Liver (tissue), 8 donors: ENCODE measurements at regions not wholly inside any gene's neighbourhood (a gene's known extent, or its start where the extent isn't known, plus 50 kb on each side); places are given as distances from the start of the nearest gene placed in this dataset.

Experiments used
- DNase-seq: peaks from one replicate; pipeline ENCODE4 v3.0.0-alpha.2; 2017; ENCODE audit warnings: low spot score
- H3K27ac ChIP-seq, 2 donors: one replicate each; pipeline ENCODE4 v1.7.0; 2013; ENCODE audit warnings: inconsistent platforms in 2 of 2, low read length in 2 of 2, control low read depth in 1 of 2, low read depth in 1 of 2, mild to moderate bottlenecking in 1 of 2
- H3K27me3 ChIP-seq, 4 donors: one replicate each; pipeline versions ENCODE4 v1.6.1 to v1.7.0; 2013; ENCODE audit warnings: low read length in 3 of 4, inconsistent platforms in 1 of 4, mild to moderate bottlenecking in 1 of 4, moderate library complexity in 1 of 4; ENCODE audit not compliant: control insufficient read depth in 4 of 4, insufficient read depth in 4 of 4
- H3K36me3 ChIP-seq, 4 donors: one replicate each; pipeline versions ENCODE4 v1.6.1 to v1.7.0; 2013; ENCODE audit warnings: low read length in 3 of 4, mild to moderate bottlenecking in 3 of 4, low read depth in 1 of 4, moderate library complexity in 1 of 4; ENCODE audit not compliant: control insufficient read depth in 4 of 4, insufficient read depth in 3 of 4
- H3K4me1 ChIP-seq, 4 donors: one replicate each; pipeline versions ENCODE4 v1.6.1 to v1.7.0; 2013; ENCODE audit warnings: low read length in 3 of 4, mild to moderate bottlenecking in 3 of 4, moderate library complexity in 1 of 4; ENCODE audit not compliant: control insufficient read depth in 4 of 4, insufficient read depth in 4 of 4
- H3K4me3 ChIP-seq, 3 donors: one replicate each; pipeline versions ENCODE4 v1.6.1 to v1.7.0; 2013; ENCODE audit warnings: low read length in 3 of 3, control low read depth in 1 of 3, low read depth in 1 of 3, mild to moderate bottlenecking in 1 of 3
- H3K9ac ChIP-seq, 2 donors: one replicate each; pipeline ENCODE4 v1.7.0; 2013; ENCODE audit warnings: low read length in 2 of 2, mild to moderate bottlenecking in 2 of 2, moderate library complexity in 2 of 2, control low read depth in 1 of 2, low read depth in 1 of 2
- H3K9me3 ChIP-seq, 4 donors: one replicate each; pipeline versions ENCODE4 v1.6.1 to v1.7.0; 2013; ENCODE audit warnings: low read length in 3 of 4; ENCODE audit not compliant: control insufficient read depth in 4 of 4
- EGR1 ChIP-seq, 2 donors: IDR thresholded peaks; 2 replicates each; pipeline ENCODE4 v1.6.1; 2016 to 2018; ENCODE audit warnings: antibody characterized with exemption in 2 of 2, low read depth in 2 of 2
- FOXA1 ChIP-seq: IDR thresholded peaks from 2 replicates; pipeline ENCODE4 v1.6.1; 2016; ENCODE audit warnings: antibody characterized with exemption
- FOXA2 ChIP-seq: IDR thresholded peaks from 2 replicates; pipeline ENCODE4 v1.6.1; 2016; ENCODE audit warnings: antibody characterized with exemption
- GABPA ChIP-seq, 2 donors: IDR thresholded peaks in 1 of 2; conservative IDR thresholded peaks in 1 of 2; 2 replicates each; pipeline ENCODE4 v1.6.1; 2016; ENCODE audit warnings: antibody characterized with exemption in 2 of 2, mild to moderate bottlenecking in 1 of 2, moderate library complexity in 1 of 2
- HNF4A ChIP-seq, 2 donors: conservative IDR thresholded peaks; 2 replicates each; pipeline ENCODE4 v1.6.1; 2016; ENCODE audit warnings: antibody characterized with exemption in 2 of 2, mild to moderate bottlenecking in 2 of 2
- HNF4G ChIP-seq: IDR thresholded peaks from 2 replicates; pipeline ENCODE4 v1.6.1; 2016; ENCODE audit warnings: antibody characterized with exemption
- JUND ChIP-seq, 2 donors: IDR thresholded peaks; 2 replicates each; pipeline ENCODE4 v1.6.1; 2016; ENCODE audit warnings: antibody characterized with exemption in 2 of 2
- MAX ChIP-seq: IDR thresholded peaks from 2 replicates; pipeline ENCODE4 v1.6.1; 2016; ENCODE audit warnings: antibody characterized with exemption
- RAD21 ChIP-seq, 2 donors: IDR thresholded peaks; 2 replicates each; pipeline ENCODE4 v1.6.1; 2016; ENCODE audit warnings: antibody characterized with exemption in 2 of 2, mild to moderate bottlenecking in 2 of 2
- RXRA ChIP-seq, 2 donors: IDR thresholded peaks; 2 replicates each; pipeline ENCODE4 v1.6.1; 2017 to 2018; ENCODE audit warnings: antibody characterized with exemption in 2 of 2, mild to moderate bottlenecking in 1 of 2
- SP1 ChIP-seq: IDR thresholded peaks from 2 replicates; pipeline ENCODE4 v1.6.1; 2018; ENCODE audit warnings: antibody characterized with exemption, mild to moderate bottlenecking
- TAF1 ChIP-seq: conservative IDR thresholded peaks from 2 replicates; pipeline ENCODE4 v1.6.1; 2016; ENCODE audit warnings: antibody characterized with exemption, mild to moderate bottlenecking
- YY1 ChIP-seq: IDR thresholded peaks from 2 replicates; pipeline ENCODE4 v1.6.1; 2016; ENCODE audit warnings: antibody characterized with exemption, mild to moderate bottlenecking
- WGBS: extraction: QIAGEN DNeasy Blood & Tissue Kit; methylation state at CpG from one replicate; pipeline ENCODE4 v1.1.7; 2013; 5-methylcytosine and 5-hydroxymethylcytosine counted together
- TF ChIP-seq, protein P1 (sequence below): fragments of 150-350 bp; IDR thresholded peaks from 2 replicates; pipeline ENCODE4 v1.5.1; 2017; ENCODE audit warnings: improper control_type of control experiment, low read depth, low read length; ENCODE audit not compliant: missing input control
- TF ChIP-seq, protein P2 (sequence below): IDR thresholded peaks from 2 replicates; pipeline ENCODE4 v1.6.1; 2016; ENCODE audit warnings: antibody characterized with exemption
- TF ChIP-seq, protein P3 (sequence below): IDR thresholded peaks from 2 replicates; pipeline ENCODE4 v1.6.1; 2016; ENCODE audit warnings: antibody characterized with exemption
- TF ChIP-seq, protein P4 (sequence below): IDR thresholded peaks from 2 replicates; pipeline ENCODE4 v1.6.1; 2016; ENCODE audit warnings: antibody characterized with exemption, mild to moderate bottlenecking
- donor health status: healthy.
- donor health status: healthy.
- donor health status: healthy.
- donor health status: healthy.
- donor health status: healthy.

DNA sequence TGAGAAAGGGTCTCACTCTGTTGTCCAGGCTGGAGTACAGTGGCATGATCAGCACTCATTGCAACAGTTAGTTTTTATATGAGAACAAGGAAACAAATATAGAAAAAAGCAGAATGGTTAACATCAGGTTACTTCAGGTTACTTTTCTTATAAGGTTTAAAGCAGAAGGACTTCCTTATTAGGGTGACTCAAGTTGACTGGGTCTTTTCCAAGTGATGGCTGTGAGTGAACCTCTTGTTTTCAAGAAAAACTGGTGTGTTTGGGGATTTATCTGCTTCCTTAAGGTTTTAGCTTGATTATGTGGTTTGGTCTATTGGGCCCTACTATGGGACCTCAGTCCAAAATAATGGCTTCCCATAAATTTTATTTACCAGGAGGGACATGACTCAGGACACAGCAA lies 99.2 kb downstream of the ARRDC3 start:
- Histone ChIP-seq H3K9me3 (no peaks in the 10 kb centered on the region), H3K27me3 (no peaks in the 10 kb centered on the region), H3K36me3 (no peaks in the 10 kb centered on the region), H3K4me3 (no peak overlapping the region), H3K4me1 (peaks cover 0 to 6% (median under 1%) of the 10 kb centered on the region in 4 donors), H3K9ac (no peak overlapping the region), H3K27ac (no peak overlapping the region)
- TF ChIP-seq, protein P1, sequence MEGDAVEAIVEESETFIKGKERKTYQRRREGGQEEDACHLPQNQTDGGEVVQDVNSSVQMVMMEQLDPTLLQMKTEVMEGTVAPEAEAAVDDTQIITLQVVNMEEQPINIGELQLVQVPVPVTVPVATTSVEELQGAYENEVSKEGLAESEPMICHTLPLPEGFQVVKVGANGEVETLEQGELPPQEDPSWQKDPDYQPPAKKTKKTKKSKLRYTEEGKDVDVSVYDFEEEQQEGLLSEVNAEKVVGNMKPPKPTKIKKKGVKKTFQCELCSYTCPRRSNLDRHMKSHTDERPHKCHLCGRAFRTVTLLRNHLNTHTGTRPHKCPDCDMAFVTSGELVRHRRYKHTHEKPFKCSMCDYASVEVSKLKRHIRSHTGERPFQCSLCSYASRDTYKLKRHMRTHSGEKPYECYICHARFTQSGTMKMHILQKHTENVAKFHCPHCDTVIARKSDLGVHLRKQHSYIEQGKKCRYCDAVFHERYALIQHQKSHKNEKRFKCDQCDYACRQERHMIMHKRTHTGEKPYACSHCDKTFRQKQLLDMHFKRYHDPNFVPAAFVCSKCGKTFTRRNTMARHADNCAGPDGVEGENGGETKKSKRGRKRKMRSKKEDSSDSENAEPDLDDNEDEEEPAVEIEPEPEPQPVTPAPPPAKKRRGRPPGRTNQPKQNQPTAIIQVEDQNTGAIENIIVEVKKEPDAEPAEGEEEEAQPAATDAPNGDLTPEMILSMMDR, result no peak
- no peak for TF ChIP-seq RXRA (IDR thresholded peaks at IDR 0.05)
- no peak for TF ChIP-seq GABPA (IDR thresholded peaks at IDR 0.05 in 1 of 2, conservative IDR thresholded peaks at IDR 0.05 in 1 of 2)
- TF ChIP-seq FOXA2, result no peak
- TF ChIP-seq YY1, result no peak
- no peak for TF ChIP-seq SP1
- TF ChIP-seq, protein P2, sequence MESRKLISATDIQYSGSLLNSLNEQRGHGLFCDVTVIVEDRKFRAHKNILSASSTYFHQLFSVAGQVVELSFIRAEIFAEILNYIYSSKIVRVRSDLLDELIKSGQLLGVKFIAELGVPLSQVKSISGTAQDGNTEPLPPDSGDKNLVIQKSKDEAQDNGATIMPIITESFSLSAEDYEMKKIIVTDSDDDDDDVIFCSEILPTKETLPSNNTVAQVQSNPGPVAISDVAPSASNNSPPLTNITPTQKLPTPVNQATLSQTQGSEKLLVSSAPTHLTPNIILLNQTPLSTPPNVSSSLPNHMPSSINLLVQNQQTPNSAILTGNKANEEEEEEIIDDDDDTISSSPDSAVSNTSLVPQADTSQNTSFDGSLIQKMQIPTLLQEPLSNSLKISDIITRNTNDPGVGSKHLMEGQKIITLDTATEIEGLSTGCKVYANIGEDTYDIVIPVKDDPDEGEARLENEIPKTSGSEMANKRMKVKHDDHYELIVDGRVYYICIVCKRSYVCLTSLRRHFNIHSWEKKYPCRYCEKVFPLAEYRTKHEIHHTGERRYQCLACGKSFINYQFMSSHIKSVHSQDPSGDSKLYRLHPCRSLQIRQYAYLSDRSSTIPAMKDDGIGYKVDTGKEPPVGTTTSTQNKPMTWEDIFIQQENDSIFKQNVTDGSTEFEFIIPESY, result no peak
- TF ChIP-seq JUND (IDR thresholded peaks at IDR 0.05), result no peak
- TF ChIP-seq TAF1, result no peak
- no peak for TF ChIP-seq HNF4A (conservative IDR thresholded peaks at IDR 0.05)
- TF ChIP-seq, protein P3, sequence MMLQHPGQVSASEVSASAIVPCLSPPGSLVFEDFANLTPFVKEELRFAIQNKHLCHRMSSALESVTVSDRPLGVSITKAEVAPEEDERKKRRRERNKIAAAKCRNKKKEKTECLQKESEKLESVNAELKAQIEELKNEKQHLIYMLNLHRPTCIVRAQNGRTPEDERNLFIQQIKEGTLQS, result no peak
- TF ChIP-seq FOXA1, result no peak
- no peak for TF ChIP-seq HNF4G
- TF ChIP-seq EGR1 (IDR thresholded peaks at IDR 0.05; ENCODE audit: low read depth in 2 of 2), result no peak
- TF ChIP-seq RAD21 (IDR thresholded peaks at IDR 0.05), result no peak
- TF ChIP-seq, protein P4, sequence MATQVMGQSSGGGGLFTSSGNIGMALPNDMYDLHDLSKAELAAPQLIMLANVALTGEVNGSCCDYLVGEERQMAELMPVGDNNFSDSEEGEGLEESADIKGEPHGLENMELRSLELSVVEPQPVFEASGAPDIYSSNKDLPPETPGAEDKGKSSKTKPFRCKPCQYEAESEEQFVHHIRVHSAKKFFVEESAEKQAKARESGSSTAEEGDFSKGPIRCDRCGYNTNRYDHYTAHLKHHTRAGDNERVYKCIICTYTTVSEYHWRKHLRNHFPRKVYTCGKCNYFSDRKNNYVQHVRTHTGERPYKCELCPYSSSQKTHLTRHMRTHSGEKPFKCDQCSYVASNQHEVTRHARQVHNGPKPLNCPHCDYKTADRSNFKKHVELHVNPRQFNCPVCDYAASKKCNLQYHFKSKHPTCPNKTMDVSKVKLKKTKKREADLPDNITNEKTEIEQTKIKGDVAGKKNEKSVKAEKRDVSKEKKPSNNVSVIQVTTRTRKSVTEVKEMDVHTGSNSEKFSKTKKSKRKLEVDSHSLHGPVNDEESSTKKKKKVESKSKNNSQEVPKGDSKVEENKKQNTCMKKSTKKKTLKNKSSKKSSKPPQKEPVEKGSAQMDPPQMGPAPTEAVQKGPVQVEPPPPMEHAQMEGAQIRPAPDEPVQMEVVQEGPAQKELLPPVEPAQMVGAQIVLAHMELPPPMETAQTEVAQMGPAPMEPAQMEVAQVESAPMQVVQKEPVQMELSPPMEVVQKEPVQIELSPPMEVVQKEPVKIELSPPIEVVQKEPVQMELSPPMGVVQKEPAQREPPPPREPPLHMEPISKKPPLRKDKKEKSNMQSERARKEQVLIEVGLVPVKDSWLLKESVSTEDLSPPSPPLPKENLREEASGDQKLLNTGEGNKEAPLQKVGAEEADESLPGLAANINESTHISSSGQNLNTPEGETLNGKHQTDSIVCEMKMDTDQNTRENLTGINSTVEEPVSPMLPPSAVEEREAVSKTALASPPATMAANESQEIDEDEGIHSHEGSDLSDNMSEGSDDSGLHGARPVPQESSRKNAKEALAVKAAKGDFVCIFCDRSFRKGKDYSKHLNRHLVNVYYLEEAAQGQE, result no peak
- TF ChIP-seq MAX, result no peak
- DNase-seq, result no peak

DNA sequence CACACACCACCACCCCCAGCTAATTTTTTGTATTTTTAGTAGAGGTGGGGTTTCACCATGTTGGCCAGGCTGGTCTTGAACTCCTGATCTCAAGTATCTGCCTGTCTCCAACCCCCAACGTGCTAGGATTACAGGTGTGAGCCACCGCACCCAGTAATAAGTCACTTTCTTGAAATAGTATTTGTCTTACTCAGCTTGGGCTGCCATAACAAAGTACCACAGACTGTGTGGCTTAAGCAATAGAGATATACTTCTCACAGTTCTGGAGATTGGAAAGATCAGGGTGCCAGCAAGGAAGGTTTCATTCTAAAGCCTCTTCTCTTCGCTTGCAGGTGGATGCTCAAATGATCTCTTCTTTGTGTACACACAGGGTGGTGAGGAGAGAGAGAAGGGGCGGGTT lies 99.8 kb downstream of the ARRDC3 start:
- Histone ChIP-seq H3K4me1 (peaks cover 0 to 6% (median under 1%) of the 10 kb centered on the region in 4 donors), H3K27ac (no peak overlapping the region), H3K4me3 (no peak overlapping the region), H3K9me3 (no peaks in the 10 kb centered on the region), H3K9ac (no peak overlapping the region), H3K36me3 (no peaks in the 10 kb centered on the region), H3K27me3 (no peaks in the 10 kb centered on the region)
- no peak for DNase-seq
- TF ChIP-seq RXRA (IDR thresholded peaks at IDR 0.05), result no peak
- TF ChIP-seq, protein P3, result no peak
- no peak for TF ChIP-seq HNF4A (conservative IDR thresholded peaks at IDR 0.05)
- no peak for TF ChIP-seq RAD21 (IDR thresholded peaks at IDR 0.05)
- TF ChIP-seq, protein P1, result no peak
- TF ChIP-seq HNF4G, result no peak
- no peak for TF ChIP-seq TAF1
- TF ChIP-seq SP1, result no peak
- 90% methylated on average over 4 of the region's 4 CpGs for WGBS
